ENCODE measurements at regions not wholly inside any gene's neighbourhood (a gene's known extent, or its start where the extent isn't known, plus 50 kb on each side); places are given as distances from the start of the nearest gene placed in this dataset.
"Not testable (repeated sequence)": the region's sequence is repeated elsewhere in the genome, so short reads cannot be mapped to it uniquely, and the experiment has no call there.

- no peak for DNase-seq
Measured at GRCh38 chr11:116698080-116698479, 74.7 kb downstream of the BUD13 start.

- DNase-seq, result no peak
Measured at GRCh38 chr11:116697639-116698038, 75.1 kb downstream of the BUD13 start.

GRCh38 chr11:116697011-116697410 lies 75.8 kb downstream of the BUD13 start:
- DNase-seq, result no peak

GRCh38 chr11:116696381-116696941 lies 76.3 kb downstream of the BUD13 start:
- no peak for DNase-seq

- no peak for DNase-seq
Measured at GRCh38 chr11:116695657-116696254, 77.0 kb downstream of the BUD13 start.

GRCh38 chr11:116694815-116695590 lies 77.8 kb downstream of the BUD13 start:
- DNase-seq, result no peak

- no peak for DNase-seq
Measured at GRCh38 chr11:116694349-116694725, 78.5 kb downstream of the BUD13 start.

- no peak for DNase-seq
Measured at GRCh38 chr11:116693593-116694348, 79.0 kb downstream of the BUD13 start.

GRCh38 chr11:116693102-116693570 lies 79.7 kb downstream of the BUD13 start:
- no peak for DNase-seq

- no peak for DNase-seq
Measured at GRCh38 chr11:116692318-116693101, 80.3 kb downstream of the BUD13 start.

GRCh38 chr11:116691771-116692177 lies 81.0 kb downstream of the BUD13 start:
- DNase-seq, result peak; percentile 37 to 49

GRCh38 chr11:116690611-116691010 lies 82.2 kb downstream of the BUD13 start:
- DNase-seq, result no peak

- no peak for DNase-seq
Measured at GRCh38 chr11:116689413-116690127, 83.2 kb downstream of the BUD13 start.

GRCh38 chr11:116688202-116688540 lies 84.6 kb downstream of the BUD13 start:
- no peak for DNase-seq

GRCh38 chr11:116687458-116688201 lies 85.2 kb downstream of the BUD13 start:
- DNase-seq, result no peak

GRCh38 chr11:116686866-116687265 lies 85.9 kb downstream of the BUD13 start:
- DNase-seq, result no peak

GRCh38 chr11:116683982-116684381 lies 88.8 kb downstream of the BUD13 start:
- DNase-seq, result no peak

- DNase-seq, result no peak
Measured at GRCh38 chr11:116680349-116681125, 92.2 kb downstream of the BUD13 start.

- DNase-seq, result no peak
Measured at GRCh38 chr11:116678887-116679286, 93.9 kb downstream of the BUD13 start.

- DNase-seq, result not testable (repeated sequence)
Measured at GRCh38 chr11:116667318-116667717, 105.5 kb downstream of the BUD13 start.
